GM18517 (cell line): ENCODE measurements at regions not wholly inside any gene's neighbourhood (a gene's known extent, or its start where the extent isn't known, plus 50 kb on each side); places are given as distances from the start of the nearest gene placed in this dataset.

Experiments used
- ATAC-seq: cut with Tn5 transposase; IDR thresholded peaks from one replicate; pipeline ENCODE4 v1.9.1; 2021; ENCODE audit warnings: mild to moderate bottlenecking, moderate library complexity; ENCODE audit not compliant: unreplicated experiment

DNA sequence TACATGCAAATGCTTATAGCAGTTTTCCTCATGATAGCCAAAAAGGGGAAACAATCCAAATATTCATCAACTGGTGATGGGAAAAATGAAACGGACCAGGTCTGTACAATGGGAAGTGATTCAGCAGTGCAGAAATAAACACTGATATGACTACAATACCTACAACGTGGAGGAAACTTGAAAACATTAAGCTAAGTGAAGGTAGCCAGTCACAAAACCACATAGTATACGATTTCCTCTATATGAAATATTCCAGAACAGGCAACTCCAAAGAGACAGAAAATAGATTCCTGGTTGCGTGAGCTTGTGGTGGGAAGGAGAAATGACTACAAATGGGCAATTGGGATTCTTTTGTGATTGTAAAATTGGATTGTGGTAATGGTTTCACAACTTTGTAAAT is 263.1 kb upstream of the PITRM1 start:
- no peak for ATAC-seq

DNA sequence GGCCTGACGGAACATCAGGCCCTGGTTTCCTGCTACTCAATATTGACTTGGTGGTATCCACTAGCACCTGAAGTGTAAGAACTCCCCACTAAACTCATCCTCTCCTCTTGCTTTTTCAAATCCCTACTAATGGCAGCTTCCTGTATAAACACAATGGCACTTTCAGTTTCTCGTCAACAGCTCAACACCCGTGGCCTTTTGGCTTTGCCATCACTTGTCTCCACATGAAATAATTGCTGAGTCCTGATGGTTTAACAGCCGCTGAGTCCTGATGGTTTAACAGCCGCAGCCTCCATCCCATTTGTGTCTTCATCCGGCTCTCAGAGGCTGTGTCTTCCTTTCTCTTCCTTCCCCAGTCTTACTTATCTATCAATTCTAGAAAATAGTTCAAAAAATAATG is 261.4 kb upstream of the PITRM1 start:
- no peak for ATAC-seq

DNA sequence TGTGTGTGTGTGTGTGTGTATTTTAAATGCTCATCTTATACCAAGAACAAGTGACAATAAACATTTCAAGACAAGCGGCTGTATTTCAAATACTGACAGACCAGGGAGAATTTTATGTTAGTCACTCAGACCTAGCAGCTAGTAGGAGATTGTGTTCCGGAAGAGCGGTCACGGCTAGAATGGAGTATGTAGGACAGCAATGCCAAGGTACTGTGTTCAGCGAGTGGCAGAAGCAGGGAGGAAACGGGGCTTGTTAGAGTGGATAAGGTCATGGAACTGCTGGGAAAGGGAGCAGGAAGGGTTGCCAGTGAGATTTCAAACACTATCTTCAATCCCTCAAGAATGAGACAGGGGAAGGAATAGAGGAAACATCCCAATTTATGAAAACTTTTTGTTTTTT is 260.5 kb upstream of the PITRM1 start:
- ATAC-seq: no peak

DNA sequence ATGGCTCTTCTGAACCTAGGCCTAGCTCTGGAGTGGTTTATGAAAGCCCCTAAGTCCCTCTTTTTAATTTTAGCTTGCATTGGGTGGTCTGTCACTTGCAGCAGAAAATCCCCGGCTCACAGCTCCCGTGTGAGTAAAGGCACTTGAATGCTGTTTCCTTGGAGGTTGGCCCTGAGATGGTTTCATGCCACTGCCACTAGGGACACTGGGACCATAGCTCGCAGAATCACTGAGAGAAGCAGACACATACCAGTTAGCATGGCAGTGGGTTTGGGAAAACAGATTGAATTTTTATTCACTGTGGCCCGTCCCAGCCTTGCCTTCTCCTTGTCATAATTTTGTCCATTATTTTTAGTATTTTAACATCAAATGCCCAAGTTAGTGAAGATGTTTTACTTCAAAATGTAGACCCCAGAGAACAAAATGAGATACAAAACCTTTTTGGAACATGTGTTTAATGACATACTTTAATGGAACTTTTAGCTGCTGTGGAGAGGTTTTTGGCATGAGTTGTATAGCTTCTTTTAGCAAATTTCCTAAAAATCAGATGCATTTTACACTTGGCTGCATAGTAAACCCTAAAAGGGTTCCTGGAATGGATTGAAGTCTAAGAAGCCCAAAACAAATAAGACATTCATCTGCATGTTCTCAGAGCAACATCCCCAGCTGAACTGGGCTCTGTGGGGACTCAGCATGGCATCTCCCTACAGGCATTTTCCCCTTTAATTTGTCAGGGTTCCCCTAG is 259.7 kb upstream of the PITRM1 start:
- ATAC-seq: no peak

DNA sequence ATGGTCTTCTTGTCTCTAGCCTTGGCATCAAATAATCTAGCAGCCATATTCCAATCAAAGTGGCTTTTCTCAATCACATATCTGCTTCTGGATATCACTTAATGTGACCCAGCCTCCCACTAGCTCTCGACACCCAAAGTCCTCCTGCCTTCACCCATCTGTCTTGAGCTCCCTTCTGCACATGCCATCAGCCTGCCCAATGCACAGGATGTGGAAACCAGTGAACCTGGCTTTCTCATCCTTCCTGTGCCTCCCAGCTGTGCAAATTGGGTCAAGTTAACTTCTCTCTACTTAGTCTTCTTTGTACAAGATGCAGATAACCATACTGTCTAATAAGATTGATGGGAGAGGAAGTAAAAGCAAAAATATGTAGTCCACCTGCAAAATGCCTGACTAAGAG is 257.9 kb upstream of the PITRM1 start:
- no peak for ATAC-seq

DNA sequence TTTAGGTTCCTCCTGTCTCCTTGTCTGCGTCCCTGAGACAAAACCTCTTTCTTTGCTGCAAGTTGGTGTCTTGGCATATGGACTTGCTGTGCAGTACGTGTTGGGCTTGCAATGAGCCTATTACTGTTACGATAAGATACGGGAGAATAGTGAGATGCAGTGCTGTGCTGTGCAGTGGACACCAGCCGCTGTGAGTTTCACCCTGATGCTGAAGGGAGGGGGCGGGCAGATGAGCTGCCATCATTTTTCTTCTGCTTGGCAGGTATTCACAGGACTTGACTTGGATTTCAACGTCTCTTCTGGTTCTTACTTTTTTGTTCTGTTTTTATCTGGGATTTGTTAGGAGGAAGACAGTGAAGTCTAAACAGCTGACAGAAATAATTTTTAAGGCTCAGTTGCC is 257.1 kb upstream of the PITRM1 start:
- no peak for ATAC-seq

DNA sequence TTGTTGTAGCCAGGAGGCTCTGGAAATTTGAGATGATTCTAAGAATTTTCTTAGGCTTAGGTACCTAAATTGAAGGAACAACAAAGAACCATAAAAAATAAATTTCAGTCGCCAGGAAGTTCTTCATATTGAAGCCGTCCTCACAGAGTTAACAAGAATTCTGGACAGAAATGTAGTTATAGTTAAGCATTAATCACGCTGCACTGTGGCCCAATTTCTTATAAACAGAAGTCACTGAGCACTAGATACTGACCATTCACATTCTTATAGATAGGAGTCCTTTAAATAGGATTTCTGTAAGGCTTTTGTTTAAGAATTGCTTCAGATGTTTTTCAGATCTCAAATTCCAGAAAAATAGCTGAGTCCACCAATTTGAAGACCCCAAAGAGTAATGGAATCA is 256.2 kb upstream of the PITRM1 start:
- no peak for ATAC-seq

DNA sequence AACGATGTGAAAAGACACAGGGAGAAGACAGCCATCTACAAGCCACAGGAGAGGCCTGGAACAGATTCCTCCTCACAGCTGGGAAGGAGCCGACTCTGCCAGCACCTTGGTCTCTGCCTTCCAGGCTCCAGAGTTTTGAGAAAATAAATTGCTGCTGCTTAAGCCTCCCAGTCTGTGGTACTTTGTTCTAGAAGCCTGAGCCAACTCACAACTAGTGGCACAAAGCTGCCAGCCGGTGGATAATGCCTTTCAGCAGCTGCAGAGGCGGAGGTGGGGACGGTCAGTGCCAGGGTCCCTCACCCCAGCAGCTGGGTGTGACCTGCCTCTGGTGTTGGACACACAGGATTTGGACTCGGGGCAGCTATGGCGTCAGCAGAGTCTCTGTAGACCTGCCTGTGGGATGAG is 255.4 kb upstream of the PITRM1 start:
- no peak for ATAC-seq

DNA sequence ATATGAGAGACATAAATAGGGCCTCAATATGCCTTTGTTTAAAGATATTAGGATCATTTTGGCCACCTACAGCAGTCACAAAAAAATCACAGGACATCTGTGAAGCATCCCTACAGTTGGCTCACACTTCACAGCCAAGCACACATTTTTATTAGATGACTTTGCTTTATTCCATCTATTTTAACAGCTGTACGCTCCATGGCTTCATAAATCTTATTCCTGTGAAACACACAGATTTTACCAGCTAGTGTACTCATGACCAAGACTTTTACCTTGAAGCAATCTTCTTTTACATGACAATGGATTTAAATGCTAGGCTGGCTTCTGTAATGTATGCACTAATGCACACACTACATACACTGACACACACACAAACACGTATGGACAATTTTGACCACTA is 254.8 kb upstream of the PITRM1 start:
- ATAC-seq: no peak

DNA sequence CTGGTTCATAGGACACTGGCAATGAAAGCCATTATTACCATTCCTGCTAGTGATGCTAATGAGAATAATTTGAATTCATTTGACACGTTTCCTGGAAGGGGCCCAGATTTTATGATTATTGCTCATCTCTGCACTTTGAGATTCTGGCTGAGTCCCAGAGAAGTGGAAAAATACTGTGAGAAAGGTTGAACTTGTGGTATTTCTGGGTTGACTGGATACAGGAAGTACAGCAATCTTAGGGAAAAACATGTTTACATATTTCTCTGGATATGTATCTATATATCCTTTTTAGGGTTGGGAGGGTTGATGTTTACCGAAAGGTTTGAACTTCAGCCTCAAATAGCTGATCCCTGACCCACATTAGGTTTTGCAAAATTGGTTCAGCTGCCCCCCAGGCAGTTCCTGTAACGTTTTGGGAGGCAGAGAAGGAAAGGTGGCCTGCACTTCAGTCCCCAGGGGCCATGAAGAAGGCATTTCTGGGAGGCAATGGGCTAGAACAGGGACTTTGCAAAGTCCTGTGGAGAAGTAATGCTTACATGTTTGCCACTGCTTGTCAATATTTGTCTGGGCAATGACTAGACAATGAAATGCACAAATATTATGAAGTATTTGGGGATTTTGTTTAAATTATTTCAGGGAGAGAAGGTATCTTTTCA is 253.7 kb upstream of the PITRM1 start:
- no peak for ATAC-seq

DNA sequence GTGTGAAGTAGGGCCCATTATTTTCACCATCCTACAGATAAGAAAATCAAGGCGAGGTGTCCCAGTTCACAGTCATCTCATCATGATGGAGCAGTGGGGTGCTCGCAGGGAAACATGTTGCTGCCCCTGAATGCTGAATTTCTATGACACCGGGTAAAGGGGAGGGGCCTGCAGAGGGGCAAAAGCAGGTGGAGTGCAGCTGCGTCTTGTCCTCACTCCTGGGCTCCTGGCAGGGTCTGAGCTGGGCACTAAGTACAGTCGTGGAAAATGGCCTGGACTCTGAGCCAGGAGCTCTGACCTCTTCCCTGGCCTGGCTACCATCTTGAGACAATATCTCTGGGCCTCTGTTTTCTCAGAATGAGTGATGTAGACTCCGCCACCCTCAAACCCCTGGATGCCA is 253.1 kb upstream of the PITRM1 start:
- ATAC-seq: no peak

DNA sequence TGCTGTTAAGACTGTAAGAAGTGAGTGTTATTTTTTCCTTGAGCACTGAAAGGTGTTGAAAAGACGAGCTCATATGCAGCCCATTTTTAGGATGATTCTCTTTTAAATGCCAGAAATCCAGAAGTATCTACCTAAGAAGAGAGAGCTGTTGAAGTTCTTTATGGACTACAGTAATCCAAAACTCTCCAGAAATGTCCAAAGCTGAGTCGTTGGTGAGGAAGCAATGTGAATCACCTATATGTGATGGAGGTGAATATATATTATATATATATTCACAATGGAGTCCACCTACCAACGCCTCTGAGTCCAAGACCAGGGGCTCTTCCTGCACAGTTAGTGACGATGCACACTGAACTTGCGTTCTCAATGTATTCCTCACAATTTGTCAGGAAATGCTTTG is 252.7 kb upstream of the PITRM1 start:
- no peak for ATAC-seq

DNA sequence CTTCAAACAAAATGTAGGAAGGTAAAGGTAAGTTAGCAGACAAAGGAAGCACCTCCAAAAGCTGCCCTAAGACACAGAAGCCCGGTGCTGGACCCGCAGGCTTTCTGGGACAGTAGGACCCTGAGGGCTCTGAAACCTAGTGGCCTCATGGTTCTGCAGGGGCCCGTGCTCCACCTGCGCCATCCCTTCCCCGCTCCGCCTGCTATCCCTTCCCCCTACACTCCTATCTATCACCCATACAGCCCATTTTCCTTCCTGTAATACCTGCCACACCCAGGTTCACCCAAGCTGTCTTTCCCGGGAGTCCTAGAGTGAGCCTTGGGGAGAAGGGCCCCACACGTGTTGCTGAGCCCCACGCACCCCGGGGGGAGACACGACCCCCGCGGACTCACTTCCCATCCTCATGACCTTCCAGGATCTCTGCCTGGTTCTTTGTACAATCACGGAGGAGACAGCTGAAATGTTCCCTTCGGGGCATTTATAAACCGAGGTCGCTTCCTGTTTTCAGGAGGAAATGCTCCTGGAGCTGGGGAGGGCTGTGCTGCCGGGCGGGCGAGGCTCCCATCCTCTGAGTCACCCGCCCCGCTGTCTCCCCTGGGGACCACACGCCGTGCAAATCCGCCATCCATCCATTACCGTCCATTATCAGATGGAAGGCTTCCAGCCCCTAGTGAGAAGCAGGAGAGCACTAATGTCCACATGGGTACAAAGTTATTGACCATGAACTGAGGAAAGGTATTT is 251.7 kb upstream of the PITRM1 start:
- ATAC-seq: no peak

DNA sequence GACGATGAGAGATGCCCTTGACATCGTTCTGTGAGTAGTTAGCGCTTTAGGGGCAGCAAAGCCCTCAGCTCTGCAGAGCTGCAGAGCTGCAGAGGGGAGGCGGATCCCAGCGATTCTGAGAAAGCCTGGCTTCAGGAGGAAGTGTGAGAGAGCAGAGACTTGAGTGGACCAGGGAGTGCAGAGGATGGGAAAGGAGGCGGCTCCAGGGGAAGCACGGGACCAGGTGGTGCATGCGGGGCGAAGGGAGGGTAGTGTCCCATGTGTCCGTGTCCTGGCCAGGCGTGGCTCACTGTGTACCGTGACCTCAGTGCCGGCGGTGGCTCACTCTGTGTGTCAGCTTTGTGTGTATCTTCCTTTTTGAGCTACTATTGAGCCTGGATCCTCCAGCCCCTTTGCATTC is 250.8 kb upstream of the PITRM1 start:
- ATAC-seq: no peak

DNA sequence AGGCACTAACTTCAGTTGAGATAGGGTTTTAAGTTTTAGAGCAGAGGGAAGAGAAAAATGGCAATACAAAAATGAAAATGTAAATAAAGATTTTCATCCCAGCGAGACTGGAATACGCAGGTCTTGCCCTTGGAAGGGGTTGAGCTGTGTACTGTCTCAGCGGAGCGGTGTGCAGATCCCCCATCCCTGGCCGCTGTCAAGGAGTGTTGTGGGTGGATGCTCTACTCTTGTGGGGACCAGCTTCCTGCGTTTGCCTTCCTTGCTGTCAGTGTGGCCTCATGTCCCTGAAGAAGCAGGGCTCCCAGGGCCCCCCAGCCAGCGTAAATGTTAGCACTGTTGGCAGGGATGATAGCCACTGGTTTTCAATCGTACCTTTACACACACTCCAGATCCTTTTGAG is 249.7 kb upstream of the PITRM1 start:
- ATAC-seq: no peak

DNA sequence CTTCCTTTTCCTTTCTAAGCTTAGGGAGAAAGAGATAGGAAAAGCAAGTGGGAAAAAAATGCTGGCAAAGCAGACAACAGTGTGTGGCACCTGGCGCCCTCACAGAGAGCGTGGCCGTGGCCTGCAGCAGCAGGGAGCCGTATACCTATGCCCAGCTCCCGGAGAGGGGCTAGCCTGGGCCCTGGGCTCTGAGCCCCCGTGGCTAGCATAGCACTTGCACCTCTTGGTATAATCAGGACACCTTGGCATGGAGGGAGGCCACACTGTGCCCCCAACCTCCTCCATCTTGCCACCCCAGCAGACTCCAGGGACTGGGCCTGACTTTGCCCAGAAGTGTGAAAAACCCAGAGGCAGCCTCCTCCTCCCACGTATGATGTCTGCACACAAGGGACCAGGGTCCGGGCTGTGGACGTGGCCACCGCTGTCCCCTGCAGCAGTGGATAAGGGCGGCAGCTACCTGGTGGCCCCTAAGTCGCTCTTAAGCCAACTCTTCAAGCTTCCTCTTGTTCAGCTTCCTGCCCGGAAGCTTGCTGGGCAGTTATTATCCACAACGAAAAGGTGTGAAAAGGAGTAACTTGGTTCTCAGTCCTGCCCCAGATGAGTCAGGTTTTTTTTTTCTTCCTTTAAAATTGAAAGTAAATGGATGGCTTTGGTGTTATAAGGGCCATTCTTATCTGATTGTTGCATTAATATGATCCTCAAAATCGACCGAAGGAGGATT is 249.1 kb upstream of the PITRM1 start:
- no peak for ATAC-seq

DNA sequence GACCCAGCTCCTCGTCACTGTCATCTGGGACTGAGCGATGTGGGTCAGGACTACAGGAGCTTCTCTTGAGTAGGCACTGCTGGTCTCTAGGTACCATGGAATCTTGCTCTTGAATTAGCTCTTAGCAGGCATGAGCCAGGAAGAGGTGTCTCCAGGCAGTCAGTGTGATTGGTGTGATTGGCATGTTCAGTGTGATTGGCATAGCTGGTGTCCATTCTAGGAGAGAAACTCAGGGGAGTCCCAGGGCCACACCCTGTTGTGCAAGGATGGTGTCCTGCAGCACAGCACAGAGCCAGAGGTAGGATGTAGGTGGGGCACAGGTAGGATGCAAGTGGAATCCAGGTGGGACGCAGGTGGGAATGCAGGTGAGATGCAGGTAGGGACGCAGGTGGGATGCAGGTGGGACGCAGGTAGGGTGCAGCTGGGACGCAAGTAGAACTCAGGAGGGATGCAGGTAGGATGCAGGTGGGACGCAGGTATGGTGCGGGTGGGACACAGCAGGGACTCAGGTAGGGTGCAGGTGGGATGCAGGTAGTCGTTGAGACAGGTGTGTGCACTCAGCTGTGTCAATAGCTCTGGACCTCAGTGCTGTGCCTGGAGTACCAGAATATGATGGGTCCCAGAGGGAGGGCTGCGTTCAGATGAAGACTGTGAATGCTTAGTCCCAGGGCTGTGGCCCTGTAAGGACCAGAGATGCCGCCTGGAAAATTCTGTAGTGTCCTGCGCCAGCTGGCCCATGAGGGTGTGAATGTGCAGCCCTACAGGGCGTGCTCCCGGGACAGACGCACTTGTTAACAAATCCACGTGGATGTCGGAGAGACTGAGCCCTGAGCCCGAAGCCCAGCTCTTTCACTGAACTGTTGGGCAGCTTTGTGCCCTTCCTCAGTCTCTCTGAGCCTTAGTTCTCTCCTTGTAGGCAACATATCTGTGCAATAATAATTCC is 248.2 kb upstream of the PITRM1 start:
- ATAC-seq: no peak

DNA sequence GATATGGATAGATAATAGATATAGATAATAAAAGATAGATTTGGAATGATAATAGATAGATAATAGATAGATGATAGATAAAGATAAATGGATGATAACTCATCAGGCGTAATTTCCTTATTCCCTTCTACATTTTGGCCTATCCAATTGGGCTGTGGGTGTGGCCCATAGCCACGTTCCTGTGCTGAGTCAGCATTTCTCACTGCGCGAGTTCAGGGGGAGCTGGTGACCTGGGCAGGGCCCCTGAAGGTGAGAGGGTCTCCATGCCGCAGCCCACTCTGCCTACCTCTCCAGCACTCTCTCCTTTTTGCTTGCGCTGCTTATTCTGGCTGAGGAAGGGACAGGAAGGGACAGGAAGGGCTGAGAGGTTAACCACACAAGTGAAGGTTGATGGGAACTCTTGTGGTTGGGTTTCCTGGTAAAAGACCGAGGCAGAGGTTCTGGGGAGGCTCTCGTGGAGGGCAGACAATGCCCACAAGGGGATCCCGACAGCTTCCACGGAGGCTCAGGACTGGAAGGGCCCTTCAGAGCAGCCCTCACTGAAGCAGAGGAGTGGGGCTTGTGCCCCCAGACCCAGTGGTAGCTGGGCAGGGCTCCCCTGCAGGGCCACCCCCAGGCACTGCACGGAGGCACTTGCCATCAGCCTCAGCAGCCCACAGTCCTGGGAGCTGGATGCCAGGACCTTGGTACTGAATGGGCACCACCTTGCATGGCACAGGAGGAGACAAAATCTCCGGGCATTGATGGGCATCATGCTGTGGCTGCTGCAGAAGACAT is 247.3 kb upstream of the PITRM1 start:
- no peak for ATAC-seq

DNA sequence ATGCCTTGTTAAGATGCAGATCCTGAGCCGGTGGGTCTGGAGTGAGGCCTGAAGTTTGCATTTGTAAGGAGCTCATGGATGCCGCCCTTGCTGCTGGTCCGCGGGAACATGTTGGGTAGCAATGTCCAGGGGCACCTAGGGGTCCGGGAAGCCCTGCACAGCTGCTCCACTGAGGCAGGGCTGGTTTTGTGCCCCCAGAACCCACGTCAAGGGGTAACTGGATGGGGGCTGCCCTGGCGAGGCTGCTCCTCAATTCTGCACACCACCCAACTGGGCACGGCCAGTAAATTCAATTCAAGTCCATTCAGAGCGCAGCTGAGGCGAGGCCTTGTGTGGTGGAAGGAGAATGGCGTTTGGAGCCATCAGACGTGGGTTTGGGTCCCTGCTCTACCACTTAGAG is 246.3 kb upstream of the PITRM1 start:
- ATAC-seq: no peak
